Upper lobe of right lung (tissue), 1 donor: ENCODE measurements at regions not wholly inside any gene's neighbourhood (a gene's known extent, or its start where the extent isn't known, plus 50 kb on each side); places are given as distances from the start of the nearest gene placed in this dataset.
"Not testable (repeated sequence)": the region's sequence is repeated elsewhere in the genome, so short reads cannot be mapped to it uniquely, and the experiment has no call there.

Experiments used
- ATAC-seq: fragments of 200-7000 bp; cut with Tn5 transposase; one replicate; pipeline ENCODE4 v1.9.1; 2020; ENCODE audit warnings: mild to moderate bottlenecking, moderate library complexity
- DNase-seq: peaks from one replicate; pipeline ENCODE4 v3.0.0-alpha.2; 2020
- H3K27ac ChIP-seq: fragments of 200-600 bp; one replicate; pipeline ENCODE4 v1.8.0; 2022
- H3K27me3 ChIP-seq: fragments of 200-600 bp; one replicate; pipeline ENCODE4 v1.8.0; 2022; ENCODE audit warnings: mild to moderate bottlenecking
- H3K36me3 ChIP-seq: fragments of 200-600 bp; one replicate; pipeline ENCODE4 v1.8.0; 2022
- H3K4me1 ChIP-seq: fragments of 200-600 bp; one replicate; pipeline ENCODE4 v1.8.0; 2022
- H3K4me3 ChIP-seq: fragments of 200-600 bp; one replicate; pipeline ENCODE4 v1.8.0; 2022; ENCODE audit warnings: mild to moderate bottlenecking
- H3K9me3 ChIP-seq: fragments of 200-600 bp; one replicate; pipeline ENCODE4 v1.8.0; 2022
- CTCF ChIP-seq: fragments of 200-600 bp; IDR thresholded peaks from one replicate; pipeline ENCODE4 v1.8.0; 2022; ENCODE audit warnings: antibody characterized with exemption
- intact Hi-C: fragments of 100-400 bp; cut with DNase I; formaldehyde crosslinking; loops from one replicate; pipeline ENCODE4 v1.11.0; 2022
- donor health status: DM: no; HTN: yes; CAD: no; lungs with severe emphysema.

GRCh38 chr3:22399566-22399965 lies 648.6 kb upstream of the ZNF385D start:
- H3K36me3 ChIP-seq, result no peaks in the 10 kb centered on the region
- DNase-seq, result no peak
- H3K27me3 ChIP-seq, result no peaks in the 10 kb centered on the region
- ATAC-seq, result no peak
- intact Hi-C loops, result no loop called here
- H3K27ac ChIP-seq, result no peak overlapping the region
- TF ChIP-seq CTCF, result no peak
- no peak overlapping the region for H3K4me3 ChIP-seq
- H3K9me3 ChIP-seq, result no peaks in the 10 kb centered on the region
- H3K4me1 ChIP-seq, result no peaks in the 10 kb centered on the region

DNA sequence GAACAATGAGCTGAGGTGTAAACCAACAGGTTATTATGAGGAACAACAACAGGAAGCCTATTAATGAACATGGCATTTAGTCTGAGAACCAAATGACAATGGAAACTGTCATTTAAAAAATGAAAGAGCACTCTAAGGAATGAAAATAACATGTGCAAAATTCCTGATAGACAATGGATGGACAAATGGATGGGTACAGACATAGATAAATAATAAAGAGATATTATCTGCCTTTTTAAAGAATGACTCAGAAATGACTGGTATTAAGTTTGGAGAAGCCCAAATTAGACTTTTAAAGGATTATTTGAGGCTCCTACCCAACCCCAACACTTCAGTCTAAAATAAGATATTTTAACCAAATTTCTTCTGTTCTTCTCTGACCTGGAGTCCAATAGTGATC lies 650.5 kb upstream of the ZNF385D start:
- no peak for TF ChIP-seq CTCF
- ATAC-seq (no peak), DNase-seq (no peak)
- no peaks in the 10 kb centered on the region for H3K36me3 ChIP-seq
- no peak overlapping the region for H3K4me3 ChIP-seq
- intact Hi-C loops, result no loop called here
- no peaks in the 10 kb centered on the region for H3K27me3 ChIP-seq
- H3K9me3 ChIP-seq, result no peaks in the 10 kb centered on the region
- H3K4me1 ChIP-seq, result no peaks in the 10 kb centered on the region
- no peak overlapping the region for H3K27ac ChIP-seq

GRCh38 chr3:22414239-22414638 lies 663.2 kb upstream of the ZNF385D start:
- Histone ChIP-seq H3K36me3 (no peaks in the 10 kb centered on the region), H3K4me1 (no peaks in the 10 kb centered on the region), H3K9me3 (no peaks in the 10 kb centered on the region), H3K27me3 (no peaks in the 10 kb centered on the region), H3K27ac (no peak overlapping the region), H3K4me3 (no peak overlapping the region)
- no peak for DNase-seq
- no peak for TF ChIP-seq CTCF
- intact Hi-C loops, result no loop called here
- no peak for ATAC-seq

- H3K4me1 ChIP-seq, ATAC-seq, H3K36me3 ChIP-seq, H3K4me3 ChIP-seq, DNase-seq, H3K27me3 ChIP-seq, intact Hi-C loops, H3K9me3 ChIP-seq, H3K27ac ChIP-seq: not testable (repeated sequence)
Measured at GRCh38 chr3:22416838-22417446, 665.9 kb upstream of the ZNF385D start.

DNA sequence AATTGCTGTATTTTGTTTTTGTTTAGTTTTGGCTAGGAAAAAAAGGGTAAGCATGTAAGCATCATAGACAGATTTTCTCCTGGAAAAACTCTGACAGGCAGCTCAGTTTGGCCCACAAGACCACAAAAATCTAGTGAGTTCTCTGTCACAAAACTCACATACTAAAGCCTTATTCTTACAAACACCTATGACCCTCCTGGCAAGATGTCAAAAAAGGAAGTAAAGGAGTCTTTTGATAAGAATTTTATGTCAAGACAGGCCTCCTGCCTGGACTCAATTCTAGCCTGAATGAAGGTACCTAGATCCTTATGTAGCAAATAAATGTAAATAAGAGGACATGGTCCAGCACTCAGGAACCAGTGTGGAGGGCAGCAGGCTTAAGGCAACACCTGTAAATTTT lies 668.3 kb upstream of the ZNF385D start:
- intact Hi-C loops, result no loop called here
- Histone ChIP-seq H3K27me3 (no peaks in the 10 kb centered on the region), H3K4me1 (no peaks in the 10 kb centered on the region), H3K4me3 (no peak overlapping the region), H3K36me3 (no peaks in the 10 kb centered on the region), H3K9me3 (no peaks in the 10 kb centered on the region), H3K27ac (no peak overlapping the region)
- TF ChIP-seq CTCF, result no peak
- DNase-seq, result no peak
- no peak for ATAC-seq

GRCh38 chr3:22421589-22421988 lies 670.6 kb upstream of the ZNF385D start:
- ATAC-seq, result no peak
- no peak overlapping the region for H3K27ac ChIP-seq
- H3K27me3 ChIP-seq, result no peaks in the 10 kb centered on the region
- no peak for TF ChIP-seq CTCF
- H3K9me3 ChIP-seq, result no peaks in the 10 kb centered on the region
- H3K36me3 ChIP-seq, result no peaks in the 10 kb centered on the region
- intact Hi-C loops, result no loop called here
- H3K4me3 ChIP-seq, result no peak overlapping the region
- no peak for DNase-seq
- H3K4me1 ChIP-seq, result no peaks in the 10 kb centered on the region
